H1 (cell line): ENCODE measurements at regions not wholly inside any gene's neighbourhood (a gene's known extent, or its start where the extent isn't known, plus 50 kb on each side); places are given as distances from the start of the nearest gene placed in this dataset.

Experiments
- CTCF ChIA-PET: fragments of 300-600 bp; sonication (Branson Sonifier 250); formaldehyde crosslinking; loops from one replicate; lab custom pipeline; 2021; ENCODE audit not compliant: partially characterized antibody; lab: Charles Lee
- POLR2A ChIA-PET: fragments of 300-600 bp; sonication (Branson Sonifier 250); formaldehyde crosslinking; loops from one replicate; lab custom pipeline; 2021; ENCODE audit warnings: inconsistent platforms; ENCODE audit not compliant: partially characterized antibody; lab: Charles Lee
- DNase-seq, 2 experiments: peaks; one replicate each; pipeline versions ENCODE4 v3.0.0 to v3.0.0-alpha.2; 2010 to 2022; ENCODE audit warnings: low spot score in 2 of 2, low read depth in 1 of 2, mixed read lengths in 1 of 2
- FAIRE-seq: peaks from 2 replicates; lab custom pipeline; 2011; peaks lifted over from hg19 to GRCh38; lab: Jason Lieb, UNC
- H2AFZ ChIP-seq: 2 replicates; pipeline ENCODE4 v1.8.1; 2012; ENCODE audit warnings: low read length, inconsistent platforms
- H2AK5ac ChIP-seq: 2 replicates; pipeline ENCODE4 v1.6.1; 2013; ENCODE audit warnings: low read depth, low read length
- H2BK120ac ChIP-seq: replicated peaks from 2 replicates; pipeline ENCODE3; 2013; ENCODE audit warnings: low read depth, low read length, inconsistent platforms
- H2BK12ac ChIP-seq: 2 replicates; pipeline ENCODE4 v1.6.1; 2013; ENCODE audit warnings: low read depth, low read length
- H2BK15ac ChIP-seq: 2 replicates; pipeline ENCODE4 v1.6.1; 2013; ENCODE audit warnings: low read length
- H2BK20ac ChIP-seq: 2 replicates; pipeline ENCODE4 v1.6.1; 2013; ENCODE audit warnings: low read length
- H2BK5ac ChIP-seq: 2 replicates; pipeline ENCODE4 v1.6.1; 2013; ENCODE audit warnings: low read depth, low read length
- H3K14ac ChIP-seq: 2 replicates; pipeline ENCODE4 v1.6.1; 2013; ENCODE audit warnings: inconsistent platforms; ENCODE audit not compliant: insufficient read length
- H3K18ac ChIP-seq: 2 replicates; pipeline ENCODE4 v1.6.1; 2013; ENCODE audit warnings: low read length; ENCODE audit errors: extremely low read depth
- H3K23ac ChIP-seq: 2 replicates; pipeline ENCODE4 v1.6.1; 2013; ENCODE audit warnings: inconsistent platforms; ENCODE audit not compliant: insufficient read length
- H3K23me2 ChIP-seq: 2 replicates; pipeline ENCODE4 v1.6.1; 2013; ENCODE audit warnings: low read depth, low read length
- H3K27ac ChIP-seq: 2 replicates; pipeline ENCODE4 v1.6.1; 2011; ENCODE audit warnings: low read depth, low read length, inconsistent platforms
- H3K27me3 ChIP-seq, 4 experiments: replicated peaks in 1 of 4; 1 replicate in 1 of 4; 2 replicates in 3 of 4; pipeline versions ENCODE4 v1.6.1 to v1.8.1; 2011 to 2013; ENCODE audit warnings: low read length in 3 of 4, mild to moderate bottlenecking in 3 of 4, inconsistent platforms in 2 of 4, mixed read lengths in 2 of 4, moderate library complexity in 1 of 4; ENCODE audit not compliant: control insufficient read depth in 3 of 4, insufficient read depth in 3 of 4; ENCODE audit errors: extremely low read depth in 1 of 4
- H3K36me3 ChIP-seq, 4 experiments: 2 replicates each; pipeline versions ENCODE4 v1.6.1 to v1.8.1; 2011 to 2013; ENCODE audit warnings: mild to moderate bottlenecking in 4 of 4, low read length in 3 of 4, moderate library complexity in 2 of 4, control low read depth in 1 of 4, inconsistent platforms in 1 of 4; ENCODE audit not compliant: insufficient read depth in 4 of 4, control insufficient read depth in 2 of 4
- H3K4ac ChIP-seq: replicated peaks from 2 replicates; pipeline ENCODE3; 2013; ENCODE audit warnings: low read length, low read depth, mixed read lengths, inconsistent platforms; ENCODE audit not compliant: insufficient read length
- H3K4me1 ChIP-seq, 4 experiments: replicated peaks in 1 of 4; 1 replicate in 1 of 4; 2 replicates in 3 of 4; pipeline versions ENCODE4 v1.6.1 to v1.8.1; 2011 to 2013; ENCODE audit warnings: low read length in 3 of 4, inconsistent platforms in 2 of 4, mixed read lengths in 1 of 4; ENCODE audit not compliant: insufficient read depth in 4 of 4, control insufficient read depth in 3 of 4
- H3K4me2 ChIP-seq, 2 experiments: 2 replicates each; pipeline versions ENCODE4 v1.6.1 to v1.8.1; 2011 to 2013; ENCODE audit warnings: low read depth in 2 of 2, low read length in 2 of 2, control low read depth in 1 of 2, inconsistent platforms in 1 of 2, mild to moderate bottlenecking in 1 of 2; ENCODE audit not compliant: insufficient read depth in 1 of 2
- H3K4me3 ChIP-seq, 4 experiments: fragments of 200-600, 300-600 bp in 1 of 4; sonication (generic), shearing (Covaris generic), sonication (Bioruptor Twin) in 1 of 4; 2 replicates each; pipeline versions ENCODE4 v1.5.1 to v1.8.1; 2011 to 2016; ENCODE audit warnings: low read length in 4 of 4, low read depth in 3 of 4, control low read depth in 2 of 4, inconsistent platforms in 2 of 4, mild to moderate bottlenecking in 2 of 4, mixed read lengths in 1 of 4, moderate library complexity in 1 of 4; ENCODE audit not compliant: insufficient read depth in 2 of 4; ENCODE audit errors: extremely low read depth in 1 of 4
- H3K56ac ChIP-seq: replicated peaks from 2 replicates; pipeline ENCODE3; 2013; ENCODE audit warnings: low read depth, mild to moderate bottlenecking, mixed read lengths, low read length, inconsistent platforms; ENCODE audit not compliant: insufficient read length
- H3K79me1 ChIP-seq: 2 replicates; pipeline ENCODE4 v1.6.1; 2013; ENCODE audit warnings: low read depth, low read length, control low read depth
- H3K79me2 ChIP-seq, 2 experiments: 2 replicates each; pipeline versions ENCODE4 v1.6.1 to v1.8.1; 2012 to 2013; ENCODE audit warnings: low read length in 2 of 2, mild to moderate bottlenecking in 2 of 2, inconsistent platforms in 1 of 2; ENCODE audit not compliant: insufficient read depth in 2 of 2, control insufficient read depth in 1 of 2
- H3K9ac ChIP-seq, 4 experiments: replicated peaks in 1 of 4; 1 replicate in 1 of 4; 2 replicates in 3 of 4; pipeline versions ENCODE4 v1.6.1 to v1.8.1; 2011 to 2013; ENCODE audit warnings: low read depth in 3 of 4, low read length in 3 of 4, control low read depth in 2 of 4, mild to moderate bottlenecking in 2 of 4, moderate library complexity in 2 of 4, inconsistent platforms in 1 of 4; ENCODE audit errors: extremely low read depth in 1 of 4
- H3K9me3 ChIP-seq, 2 experiments: 2 replicates each; pipeline versions ENCODE4 v1.6.1 to v1.8.1; 2012 to 2013; ENCODE audit warnings: mild to moderate bottlenecking in 2 of 2, moderate library complexity in 2 of 2, control low read depth in 1 of 2, inconsistent platforms in 1 of 2, low read depth in 1 of 2, low read length in 1 of 2, mixed read lengths in 1 of 2; ENCODE audit not compliant: insufficient read depth in 2 of 2
- H4K20me1 ChIP-seq, 2 experiments: replicated peaks in 1 of 2; 2 replicates each; pipeline versions ENCODE3 to v1.8.1; 2011 to 2013; ENCODE audit warnings: inconsistent platforms in 2 of 2, low read length in 2 of 2, mild to moderate bottlenecking in 1 of 2; ENCODE audit not compliant: insufficient read depth in 2 of 2, control insufficient read depth in 1 of 2
- H4K5ac ChIP-seq: 2 replicates; pipeline ENCODE4 v1.6.1; 2013; ENCODE audit warnings: low read length, low read depth, mixed read lengths, inconsistent platforms; ENCODE audit not compliant: insufficient read length
- H4K8ac ChIP-seq: 2 replicates; pipeline ENCODE4 v1.8.0; 2013; ENCODE audit warnings: mild to moderate bottlenecking, moderate library complexity, low read length, inconsistent platforms; ENCODE audit not compliant: insufficient read depth; ENCODE audit errors: extremely low read depth
- H4K91ac ChIP-seq: replicated peaks from 2 replicates; pipeline ENCODE3; 2013; ENCODE audit warnings: low read length, mixed read lengths, inconsistent platforms; ENCODE audit not compliant: insufficient read length
- BRCA1 ChIP-seq: IDR thresholded peaks from 2 replicates; pipeline ENCODE4 v1.6.1; 2012; ENCODE audit warnings: low read depth, low read length, improper control_type of control experiment
- EP300 ChIP-seq, 2 experiments: IDR thresholded peaks; 1 replicate in 1 of 2; 2 replicates in 1 of 2; pipeline ENCODE4 v1.6.1; 2011 to 2012; ENCODE audit warnings: low read depth in 2 of 2, low read length in 2 of 2, mild to moderate bottlenecking in 2 of 2, borderline replicate concordance in 1 of 2, inconsistent platforms in 1 of 2, moderate library complexity in 1 of 2
- GTF2F1 ChIP-seq: IDR thresholded peaks from 2 replicates; pipeline ENCODE4 v1.6.1; 2012; ENCODE audit warnings: low read depth, low read length, improper control_type of control experiment, borderline replicate concordance
- SAP30 ChIP-seq: fragments of 300-600 bp; sonication (generic); IDR thresholded peaks from 2 replicates; pipeline ENCODE4 v1.7.1; 2012; ENCODE audit warnings: low read length, moderate library complexity, mild to moderate bottlenecking, inconsistent platforms; ENCODE audit not compliant: insufficient read depth, insufficient replicate concordance

DNA sequence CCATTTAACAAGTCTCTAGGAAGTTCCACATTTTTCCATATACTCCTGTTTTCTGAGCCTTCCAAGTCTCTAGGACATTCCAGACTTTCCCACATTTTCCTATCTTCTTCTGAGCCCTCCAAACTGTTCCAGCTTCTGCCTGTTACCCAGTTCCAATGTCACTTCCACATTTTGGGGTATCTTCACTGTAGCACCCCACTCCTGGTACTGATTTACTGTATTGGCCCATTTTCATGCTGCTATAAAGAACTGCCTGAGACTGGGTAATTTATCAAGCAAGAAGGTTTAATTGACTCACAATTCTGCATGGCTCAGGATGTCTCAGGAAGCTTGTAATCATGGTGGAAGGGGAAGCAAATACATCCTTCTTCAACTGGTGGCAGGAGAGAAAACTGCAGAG is 285.0 kb downstream of the LRRIQ3 start:
- no peak overlapping the region for H2BK120ac ChIP-seq
- no peaks in the 10 kb centered on the region for H3K23me2 ChIP-seq

More for the DNA sequence above, 285.0 kb downstream of the LRRIQ3 start:
- Histone ChIP-seq H3K79me1 (no peaks in the 10 kb centered on the region), H2BK12ac (no peak overlapping the region), H4K91ac (no peak overlapping the region), H3K14ac (no peak overlapping the region), H3K36me3 (no peaks in the 10 kb centered on the region), H2BK20ac (no peak overlapping the region), H3K4ac (no peak overlapping the region), H3K23ac (no peak overlapping the region), H4K20me1 (no peaks in the 10 kb centered on the region), H3K27ac (no peak overlapping the region), H2BK15ac (no peak overlapping the region), H4K8ac (no peak overlapping the region), H3K9me3 (peaks cover 11% of the 10 kb centered on the region in 2 experiments), H3K4me3 (no peak overlapping the region), H3K79me2 (no peaks in the 10 kb centered on the region), H3K9ac (no peak overlapping the region), H2AK5ac (no peak overlapping the region), H3K4me2 (no peak overlapping the region), H3K18ac (no peak overlapping the region), H3K56ac (no peak overlapping the region), H2AFZ (no peak overlapping the region), H4K5ac (no peak overlapping the region), H2BK5ac (no peak overlapping the region), H3K27me3 (no peaks in the 10 kb centered on the region), H3K4me1 (no peaks in the 10 kb centered on the region; a peak in 1 of 7 replicates)
- no peak for TF ChIP-seq BRCA1
- no peak for TF ChIP-seq GTF2F1
- no peak for TF ChIP-seq EP300 (IDR thresholded peaks at IDR 0.05; ENCODE audit: borderline replicate concordance in 1 of 2, low read depth in 2 of 2, low read length in 2 of 2)
- TF ChIP-seq SAP30 = no peak
- ChIA-PET CTCF (interaction anchor here (1.3 kb wide), 1 partner anchor 11 kb away, joined by 4 read pairs; no protein-coding TSS in a partner anchor), POLR2A (no interaction called here)
- FAIRE-seq (no peak), DNase-seq (no peak)
